GM12878 (cell line): ENCODE measurements at regions not wholly inside any gene's neighbourhood (a gene's known extent, or its start where the extent isn't known, plus 50 kb on each side); places are given as distances from the start of the nearest gene placed in this dataset.

Experiments
- ATAC-seq: fragments of 200-7000 bp; cut with Tn5 transposase; 3 replicates; pipeline ENCODE4 v1.9.1; 2020; ENCODE audit warnings: mild to moderate bottlenecking, moderate library complexity
- BruUV-seq: library from RNA; stranded (reverse); fragments of 400-500 nt; replicated peaks from 2 replicates; lab custom pipeline; 2021; lab: Mats Ljungman, UMichigan
- CTCF ChIA-PET: fragments of 300-600 bp; sonication (Branson Sonifier 250); formaldehyde crosslinking; extraction: SDS; loops from one replicate; lab custom pipeline; 2021; ENCODE audit warnings: inconsistent platforms; lab: Yijun Ruan, JAX
- POLR2A ChIA-PET: fragments of 350-600 bp; formaldehyde crosslinking; extraction: SDS; loops from one replicate; lab custom pipeline; 2021; ENCODE audit warnings: inconsistent platforms; lab: Charles Lee
- RAD21 ChIA-PET: fragments of 300-600 bp; sonication (Branson Sonifier 250); formaldehyde crosslinking; loops from one replicate; lab custom pipeline; 2023; ENCODE audit warnings: antibody characterized with exemption; ENCODE audit not compliant: unreplicated experiment; lab: Charles Lee
- SMC1A ChIA-PET: fragments of 300-600 bp; sonication (Branson Sonifier 250); formaldehyde crosslinking; loops from one replicate; lab custom pipeline; 2023; ENCODE audit not compliant: unreplicated experiment, uncharacterized antibody; lab: Charles Lee
- DNase-seq: peaks from one replicate; pipeline ENCODE4 v3.0.0-alpha.2; 2011; ENCODE audit warnings: low read depth, low spot score
- FAIRE-seq: peaks from 3 replicates; lab custom pipeline; 2011; peaks lifted over from hg19 to GRCh38; lab: Jason Lieb, UNC
- H2AFZ ChIP-seq: 2 replicates; pipeline ENCODE4 v1.6.0; 2011; ENCODE audit warnings: low read depth, low read length, control low read depth; ENCODE audit not compliant: control insufficient read depth
- H3K27ac ChIP-seq: 2 replicates; pipeline ENCODE4 v1.5.1; 2011; ENCODE audit warnings: control low read depth; ENCODE audit not compliant: control insufficient read depth, insufficient read depth
- H3K27me3 ChIP-seq, 2 experiments: replicated peaks in 1 of 2; 2 replicates each; pipeline versions ENCODE4 v1.6.0 to v1.6.1; 2011; ENCODE audit warnings: low read length in 1 of 2; ENCODE audit not compliant: control insufficient read depth in 2 of 2, insufficient read depth in 2 of 2
- H3K36me3 ChIP-seq, 2 experiments: 2 replicates each; pipeline ENCODE4 v1.5.1; 2011; ENCODE audit warnings: low read length in 1 of 2; ENCODE audit not compliant: control insufficient read depth in 2 of 2, insufficient read depth in 2 of 2
- H3K4me1 ChIP-seq: 2 replicates; pipeline ENCODE4 v1.6.1; 2011; ENCODE audit warnings: mild to moderate bottlenecking, low read length, moderate library complexity, mixed read lengths; ENCODE audit not compliant: control insufficient read depth, insufficient read depth
- H3K4me2 ChIP-seq: 2 replicates; pipeline ENCODE4 v1.6.0; 2011; ENCODE audit warnings: control low read depth; ENCODE audit not compliant: control insufficient read depth, insufficient read depth
- H3K4me3 ChIP-seq: fragments of 200-600 bp; sonication (generic); 2 replicates; pipeline ENCODE4 v1.5.1; 2016
- H3K79me2 ChIP-seq: 2 replicates; pipeline ENCODE4 v1.6.0; 2011; ENCODE audit warnings: low read length; ENCODE audit not compliant: control insufficient read depth, insufficient read depth
- H3K9ac ChIP-seq: 2 replicates; pipeline ENCODE4 v1.8.0; 2011; ENCODE audit warnings: low read length, control low read depth, mixed read lengths; ENCODE audit not compliant: control insufficient read depth, insufficient read depth
- H3K9me3 ChIP-seq: replicated peaks from 3 replicates; pipeline ENCODE4 v1.5.1; 2011; ENCODE audit warnings: mild to moderate bottlenecking, low read length; ENCODE audit not compliant: control insufficient read depth, insufficient read depth
- H4K20me1 ChIP-seq: 2 replicates; pipeline ENCODE4 v1.6.0; 2011; ENCODE audit not compliant: control insufficient read depth, insufficient read depth
- CTCF ChIP-seq, 3 experiments: IDR thresholded peaks in 2 of 3; conservative IDR thresholded peaks in 1 of 3; 2 replicates each; pipeline ENCODE4 v1.5.1; 2011; ENCODE audit warnings: low read depth in 3 of 3, low read length in 3 of 3, mild to moderate bottlenecking in 3 of 3, control low read depth in 2 of 3, moderate library complexity in 2 of 3, inconsistent platforms in 1 of 3, mixed read lengths in 1 of 3; ENCODE audit not compliant: control insufficient read depth in 2 of 3, insufficient read depth in 1 of 3; ENCODE audit errors: extremely low read depth in 1 of 3
- DPF2 ChIP-seq: fragments of 450-650 bp; IDR thresholded peaks from 2 replicates; pipeline ENCODE4 v1.6.1; 2017; ENCODE audit warnings: mild to moderate bottlenecking
- E2F8 ChIP-seq: fragments of 450-650 bp; IDR thresholded peaks from 2 replicates; pipeline ENCODE4 v1.6.1; 2018; ENCODE audit warnings: mild to moderate bottlenecking, low read depth, moderate library complexity; ENCODE audit not compliant: partially characterized antibody
- EZH2 ChIP-seq: IDR thresholded peaks from 2 replicates; pipeline ENCODE4 v1.6.1; 2012; ENCODE audit warnings: low read depth, mild to moderate bottlenecking, control low read depth, inconsistent platforms, low read length, borderline replicate concordance; ENCODE audit not compliant: control insufficient read depth
- HDAC6 ChIP-seq: fragments of 200-600 bp; sonication (generic); IDR thresholded peaks from one replicate; pipeline ENCODE4 v1.8.0; 2017; ENCODE audit warnings: antibody characterized with exemption; ENCODE audit not compliant: unreplicated experiment
- HDGF ChIP-seq: fragments of 450-650 bp; IDR thresholded peaks from 2 replicates; pipeline ENCODE4 v1.6.1; 2016; ENCODE audit warnings: antibody characterized with exemption
- MAX ChIP-seq: IDR thresholded peaks from 2 replicates; pipeline ENCODE4 v1.6.1; 2012; ENCODE audit warnings: low read depth, low read length, improper control_type of control experiment
- PBX3 ChIP-seq: IDR thresholded peaks from 2 replicates; pipeline ENCODE4 v1.6.1; 2011; ENCODE audit warnings: mild to moderate bottlenecking, low read depth, low read length, moderate library complexity; ENCODE audit not compliant: insufficient replicate concordance
- SIN3A ChIP-seq: IDR thresholded peaks from 2 replicates; pipeline ENCODE4 v1.6.1; 2012; ENCODE audit warnings: low read depth, low read length, improper control_type of control experiment
- SP1 ChIP-seq: IDR thresholded peaks from one replicate; pipeline ENCODE4 v1.6.1; 2011; ENCODE audit warnings: low read depth, low read length
- STAT3 ChIP-seq: IDR thresholded peaks from 2 replicates; pipeline ENCODE4 v1.6.1; 2011; ENCODE audit warnings: low read depth, low read length, improper control_type of control experiment
- WGBS: methylation state at CpG from one replicate; pipeline ENCODE4 v1.1.6; 2016; ENCODE audit warnings: low lambda C conversion rate; ENCODE audit not compliant: insufficient replicate concordance, insufficient coverage; ENCODE audit errors: missing lambda C conversion rate; 5-methylcytosine and 5-hydroxymethylcytosine counted together
- in situ Hi-C: fragments of 300-500 bp; cut with MboI; formaldehyde crosslinking; loops from 9 replicates; pipeline ENCODE4 v1.14.3; 2018; ENCODE audit warnings: mixed read lengths
- intact Hi-C: fragments of 100-400 bp; cut with micrococcal nuclease; formaldehyde crosslinking; loops from one replicate; pipeline ENCODE4 v1.14.2; 2022; ENCODE audit not compliant: unreplicated experiment
- TF ChIP-seq, protein P1 (sequence below): IDR thresholded peaks from 2 replicates; pipeline ENCODE4 v1.6.1; 2011; ENCODE audit warnings: borderline replicate concordance, low read depth, mild to moderate bottlenecking, moderate library complexity, mixed read lengths, low read length; ENCODE audit not compliant: insufficient read depth; ENCODE audit errors: extremely low read length

DNA sequence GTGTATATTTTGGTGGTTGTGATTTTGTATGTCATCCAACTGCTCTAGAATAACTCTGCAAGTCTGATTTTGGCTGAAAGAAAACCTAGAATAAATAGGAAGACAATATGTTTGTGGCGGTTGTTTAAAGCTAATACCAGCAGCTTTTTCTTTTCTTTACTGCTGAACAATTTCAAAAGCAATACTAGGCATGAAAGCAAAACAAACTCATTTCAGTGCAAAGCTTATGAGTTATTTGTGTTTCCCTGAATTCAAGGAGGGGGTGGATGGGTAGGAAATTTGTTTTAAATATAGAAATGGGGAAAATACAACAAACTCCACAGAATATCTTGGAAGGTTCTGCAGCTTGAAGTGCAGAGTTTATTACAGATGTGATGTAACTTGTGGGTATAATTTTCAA lies 1041.9 kb upstream of the NR2F2 start:
- in situ Hi-C loops (no loop called here), intact Hi-C loops (loop anchor here (5.0 kb wide), 1 partner anchor 1059 kb away; no protein-coding TSS in a partner anchor)
- ChIA-PET POLR2A (interaction anchor here (0.9 to 1.5 kb wide), 3 partner anchors 23 to 1032 kb away, joined by 3 to 4 read pairs (median 3); no protein-coding TSS in a partner anchor), RAD21 (interaction anchor here (0.6 to 12.9 kb wide), 17 partner anchors 15 to 1050 kb away, joined by 3 to 104 read pairs (median 4); no protein-coding TSS in a partner anchor), SMC1A (interaction anchor here (0.7 to 22.3 kb wide), 20 partner anchors 9 to 1210 kb away, joined by 3 to 310 read pairs (median 5); no protein-coding TSS in a partner anchor), CTCF (interaction anchor here (0.8 to 9.4 kb wide), 7 partner anchors 10 to 1024 kb away, joined by 3 to 92 read pairs (median 7); no protein-coding TSS in a partner anchor)
- ATAC-seq (no peak), FAIRE-seq (no peak), DNase-seq (no peak)
- no peaks in the 10 kb centered on the region for H3K36me3 ChIP-seq
- H3K4me1 ChIP-seq: peaks cover 4% of the 10 kb centered on the region; the same call in 1 of the 2 replicates
- H3K79me2 ChIP-seq: no peaks in the 10 kb centered on the region
- WGBS: 56% methylated on average over 1 of the region's 1 CpG
- no peaks in the 10 kb centered on the region for H3K27me3 ChIP-seq
- no peaks in the 10 kb centered on the region for H4K20me1 ChIP-seq
- H3K4me2 ChIP-seq: no peak overlapping the region
- BruUV-seq: no TSS peak
- H3K27ac ChIP-seq: no peak overlapping the region
- H2AFZ ChIP-seq: no peak overlapping the region
- H3K9me3 ChIP-seq: no peaks in the 10 kb centered on the region
- H3K4me3 ChIP-seq: no peak overlapping the region
- no peak overlapping the region for H3K9ac ChIP-seq
- no peak for TF ChIP-seq HDGF
- no peak for TF ChIP-seq DPF2
- TF ChIP-seq SIN3A: no peak
- TF ChIP-seq HDAC6: no peak
- TF ChIP-seq PBX3: no peak
- no peak for TF ChIP-seq STAT3
- no peak for TF ChIP-seq E2F8
- TF ChIP-seq SP1: no peak
- no peak for TF ChIP-seq CTCF (IDR thresholded peaks at IDR 0.05 in 2 of 3, conservative IDR thresholded peaks at IDR 0.05 in 1 of 3; ENCODE audit: control insufficient read depth in 2 of 3, extremely low read depth in 1 of 3, insufficient read depth in 1 of 3, low read depth in 3 of 3, low read length in 3 of 3)
- no peak for TF ChIP-seq MAX
- no peak for TF ChIP-seq EZH2
- TF ChIP-seq, protein P1, sequence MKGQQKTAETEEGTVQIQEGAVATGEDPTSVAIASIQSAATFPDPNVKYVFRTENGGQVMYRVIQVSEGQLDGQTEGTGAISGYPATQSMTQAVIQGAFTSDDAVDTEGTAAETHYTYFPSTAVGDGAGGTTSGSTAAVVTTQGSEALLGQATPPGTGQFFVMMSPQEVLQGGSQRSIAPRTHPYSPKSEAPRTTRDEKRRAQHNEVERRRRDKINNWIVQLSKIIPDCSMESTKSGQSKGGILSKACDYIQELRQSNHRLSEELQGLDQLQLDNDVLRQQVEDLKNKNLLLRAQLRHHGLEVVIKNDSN: no peak
